Common myeloid progenitor, CD34-positive (primary cell): ENCODE measurements at regions not wholly inside any gene's neighbourhood (a gene's known extent, or its start where the extent isn't known, plus 50 kb on each side); places are given as distances from the start of the nearest gene placed in this dataset.
A peak's percentile ranks its signal among the peaks of the same experiment; 100 is the strongest.

ENCODE experiments used
- CTCF ChIA-PET: fragments of 350-600 bp; sonication (Branson Sonifier 250); formaldehyde crosslinking; loops from one replicate; lab custom pipeline; 2021; ENCODE audit warnings: antibody characterized with exemption; lab: Charles Lee
- POLR2A ChIA-PET: fragments of 350-600 bp; sonication (Branson Sonifier 250); formaldehyde crosslinking; loops from one replicate; lab custom pipeline; 2021; ENCODE audit warnings: antibody characterized with exemption; lab: Charles Lee
- DNase-seq, 3 donors: peaks; one replicate each; pipeline versions ENCODE4 v3.0.0 to v3.0.0-alpha.2; 2013
- H3K27ac ChIP-seq, 2 experiments: 1 replicate in 1 of 2; 2 replicates in 1 of 2; pipeline ENCODE4 v1.7.0; 2013; ENCODE audit warnings: inconsistent platforms in 2 of 2, low read length in 2 of 2, mild to moderate bottlenecking in 2 of 2, low read depth in 1 of 2, moderate library complexity in 1 of 2; ENCODE audit not compliant: severe bottlenecking in 2 of 2, insufficient read depth in 1 of 2, poor library complexity in 1 of 2
- H3K27me3 ChIP-seq, 5 experiments: replicated peaks in 2 of 5; 1 replicate in 3 of 5; 2 replicates in 2 of 5; pipeline versions ENCODE4 v1.6.1 to v1.7.0; 2013; ENCODE audit warnings: low read length in 4 of 5, mild to moderate bottlenecking in 2 of 5, moderate library complexity in 2 of 5, inconsistent platforms in 1 of 5; ENCODE audit not compliant: insufficient read depth in 5 of 5, control insufficient read depth in 4 of 5
- H3K36me3 ChIP-seq, 4 experiments: 1 replicate in 2 of 4; 2 replicates in 2 of 4; pipeline versions ENCODE4 v1.6.1 to v1.7.0; 2013; ENCODE audit warnings: low read length in 3 of 4, control low read depth in 1 of 4, mild to moderate bottlenecking in 1 of 4; ENCODE audit not compliant: control insufficient read depth in 4 of 4, insufficient read depth in 4 of 4
- H3K4me1 ChIP-seq, 4 experiments: 1 replicate in 3 of 4; 2 replicates in 1 of 4; pipeline versions ENCODE4 v1.6.1 to v1.7.1; 2013; ENCODE audit warnings: low read length in 3 of 4, mild to moderate bottlenecking in 3 of 4, control low read depth in 1 of 4, inconsistent platforms in 1 of 4, moderate library complexity in 1 of 4; ENCODE audit not compliant: control insufficient read depth in 4 of 4, insufficient read depth in 4 of 4; ENCODE audit errors: control extremely low read depth in 1 of 4
- H3K4me3 ChIP-seq, 7 experiments: 1 replicate in 4 of 7; 2 replicates in 3 of 7; pipeline versions ENCODE4 v1.5.1 to v1.7.0; 2013; ENCODE audit warnings: mild to moderate bottlenecking in 7 of 7, low read length in 6 of 7, moderate library complexity in 6 of 7, inconsistent platforms in 2 of 7, low read depth in 2 of 7, control low read depth in 1 of 7; ENCODE audit not compliant: insufficient read depth in 4 of 7, control insufficient read depth in 1 of 7; ENCODE audit errors: extremely low read depth in 1 of 7
- H3K9me3 ChIP-seq, 5 experiments: 1 replicate in 4 of 5; 2 replicates in 1 of 5; pipeline versions ENCODE4 v1.6.1 to v1.7.1; 2013; ENCODE audit warnings: low read length in 4 of 5, mild to moderate bottlenecking in 2 of 5, inconsistent platforms in 1 of 5, low read depth in 1 of 5, moderate library complexity in 1 of 5; ENCODE audit not compliant: control insufficient read depth in 4 of 5, insufficient read depth in 2 of 5; ENCODE audit errors: control extremely low read depth in 1 of 5
- WGBS: methylation state at CpG from one replicate; pipeline ENCODE4 v1.1.5; 2013; ENCODE audit not compliant: insufficient coverage; 5-methylcytosine and 5-hydroxymethylcytosine counted together

DNA sequence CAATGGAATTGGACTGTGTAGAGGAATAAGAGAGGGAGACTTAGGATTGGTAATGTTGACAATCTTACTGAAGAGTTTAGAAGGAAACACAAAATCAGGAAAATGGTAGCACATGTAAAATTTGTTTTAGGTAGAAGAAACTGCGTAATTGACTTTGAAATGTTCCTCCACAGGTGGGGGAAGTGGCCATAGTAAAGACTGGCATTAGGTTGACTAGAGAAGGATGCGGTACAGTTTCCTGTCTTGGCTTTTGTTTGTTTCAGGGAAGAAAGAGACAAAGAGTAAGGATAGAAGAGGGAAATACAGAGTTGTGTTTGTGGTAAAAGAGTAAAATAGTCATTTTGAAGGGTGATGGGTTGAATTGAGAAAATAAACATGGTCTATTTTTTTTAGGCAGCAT is 253.6 kb upstream of the ZNF717 start:
- ChIA-PET CTCF (no interaction called here), POLR2A (no interaction called here)
- no peaks in the 10 kb centered on the region for H3K36me3 ChIP-seq
- H3K27ac ChIP-seq: no peak overlapping the region
- H3K9me3 ChIP-seq: no peaks in the 10 kb centered on the region
- DNase-seq: no peak
- no peaks in the 10 kb centered on the region for H3K4me1 ChIP-seq
- no peaks in the 10 kb centered on the region for H3K27me3 ChIP-seq
- no peak overlapping the region for H3K4me3 ChIP-seq
- 67% methylated on average over 2 of the region's 2 CpGs for WGBS

DNA sequence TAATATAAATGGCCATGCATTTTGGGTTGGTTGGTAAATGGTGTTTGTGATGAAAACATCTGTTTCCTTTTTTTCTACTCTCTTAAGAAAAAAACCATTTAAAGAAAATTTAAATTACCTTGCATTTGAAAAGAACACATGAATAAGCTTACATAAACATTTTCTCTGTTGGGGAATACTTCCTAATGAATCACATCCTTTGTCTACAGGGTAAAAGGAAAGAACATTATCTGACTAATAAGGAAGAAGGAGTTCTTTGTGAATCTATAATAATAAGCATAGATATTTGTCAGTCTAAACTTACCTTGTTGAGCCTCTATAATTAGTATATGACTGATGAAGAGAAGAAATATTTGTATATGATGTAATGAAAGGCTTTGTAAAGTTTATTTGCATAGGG is 254.1 kb upstream of the ZNF717 start:
- Histone ChIP-seq H3K27me3 (no peaks in the 10 kb centered on the region), H3K9me3 (no peaks in the 10 kb centered on the region), H3K4me3 (no peak overlapping the region), H3K4me1 (no peaks in the 10 kb centered on the region), H3K27ac (no peak overlapping the region), H3K36me3 (no peaks in the 10 kb centered on the region)
- no peak for DNase-seq
- CTCF ChIA-PET: no interaction called here
- POLR2A ChIA-PET: no interaction called here

- no peaks in the 10 kb centered on the region for H3K36me3 ChIP-seq
- no CpG with 5 or more reads among the region's 1 CpG for WGBS
- no peak for DNase-seq
- ChIA-PET CTCF (no interaction called here), POLR2A (no interaction called here)
- no peak overlapping the region for H3K27ac ChIP-seq
- no peaks in the 10 kb centered on the region for H3K9me3 ChIP-seq
- no peaks in the 10 kb centered on the region for H3K27me3 ChIP-seq
- H3K4me3 ChIP-seq: no peak overlapping the region
- H3K4me1 ChIP-seq: no peaks in the 10 kb centered on the region
Measured at GRCh38 chr3:76040946-76041345, 255.6 kb upstream of the ZNF717 start.

DNA sequence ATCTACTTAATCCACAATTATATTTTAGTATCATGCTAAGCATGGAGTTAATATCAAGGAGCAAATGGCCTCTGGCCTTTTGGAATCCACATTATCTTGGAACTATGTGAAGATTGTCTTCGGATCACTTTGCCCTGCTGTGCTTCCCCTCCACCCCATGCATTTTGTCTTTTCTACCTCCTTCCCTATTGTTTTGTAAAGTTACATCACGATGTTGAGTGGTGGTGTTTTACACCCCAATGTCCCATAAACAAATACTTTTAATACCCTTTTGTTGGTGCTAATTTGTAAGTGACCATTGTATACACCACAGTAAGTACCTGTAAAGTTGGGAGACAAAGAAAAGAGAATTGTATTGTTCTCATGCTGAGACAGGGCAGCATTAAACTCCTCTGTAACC is 258.4 kb upstream of the ZNF717 start:
- Histone ChIP-seq H3K9me3 (no peaks in the 10 kb centered on the region), H3K4me3 (no peak overlapping the region), H3K27ac (no peak overlapping the region), H3K4me1 (no peaks in the 10 kb centered on the region), H3K27me3 (no peaks in the 10 kb centered on the region), H3K36me3 (no peaks in the 10 kb centered on the region)
- POLR2A ChIA-PET: no interaction called here
- no CpG with 5 or more reads among the region's 2 CpGs for WGBS
- CTCF ChIA-PET: interaction anchor here (1.2 to 1.3 kb wide), 2 partner anchors 10 to 19 kb away, joined by 4 read pairs; no protein-coding TSS in a partner anchor
- DNase-seq: no peak

DNA sequence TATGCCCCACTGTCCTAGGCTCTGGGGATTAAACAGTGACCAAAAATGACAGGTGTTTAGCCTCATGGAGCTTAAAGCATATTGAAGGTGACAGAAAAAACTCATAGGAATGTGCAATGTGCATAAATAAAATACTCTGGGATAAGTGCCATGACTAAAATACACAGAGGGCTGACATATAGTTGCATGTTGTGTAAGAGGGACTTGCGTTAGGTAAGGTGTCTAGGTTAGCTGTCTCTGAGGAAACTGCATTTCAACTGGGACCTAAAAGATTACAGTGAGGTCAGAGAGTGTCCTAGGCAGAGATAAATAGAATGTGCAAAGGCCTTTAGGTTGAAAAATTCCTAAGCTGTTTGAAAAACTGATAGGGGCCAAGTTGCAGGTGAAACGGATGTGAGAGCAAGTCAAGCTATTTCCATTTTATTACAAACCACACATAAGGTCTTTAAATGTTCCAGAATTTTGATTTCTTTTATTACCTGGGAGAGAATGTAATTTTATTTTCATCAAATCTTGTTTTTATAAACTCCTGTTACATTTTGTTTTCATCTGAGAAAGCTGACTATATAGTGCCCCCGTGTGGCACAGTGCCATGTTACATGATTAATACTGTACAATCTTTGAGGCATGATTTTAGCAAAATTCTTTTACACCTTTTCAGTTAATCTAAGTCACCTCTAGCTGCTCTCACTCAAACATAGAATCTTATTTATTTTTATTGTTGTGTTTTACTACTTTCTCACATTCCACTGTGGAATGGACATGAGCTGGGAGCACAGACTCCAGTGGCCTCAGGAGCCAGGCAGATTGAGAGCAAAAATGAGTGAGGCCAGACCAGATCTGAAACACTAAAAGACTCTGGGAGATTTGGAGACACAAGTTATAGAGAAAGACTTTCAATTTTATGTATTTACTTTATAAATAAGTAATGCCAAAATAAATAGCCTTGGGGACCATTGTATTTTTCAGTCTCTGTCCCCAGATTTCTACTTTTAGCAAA is 259.6 kb upstream of the ZNF717 start:
- no peak overlapping the region for H3K27ac ChIP-seq
- H3K9me3 ChIP-seq: no peaks in the 10 kb centered on the region
- no peaks in the 10 kb centered on the region for H3K4me1 ChIP-seq
- ChIA-PET POLR2A (interaction anchor here (0.6 to 0.7 kb wide), 2 partner anchors 676 to 730 kb away, joined by 3 read pairs; no protein-coding TSS in a partner anchor), CTCF (interaction anchor here (1.0 to 1.4 kb wide), 4 partner anchors 9 to 24 kb away, joined by 3 to 4 read pairs (median 4); no protein-coding TSS in a partner anchor)
- H3K27me3 ChIP-seq: no peaks in the 10 kb centered on the region
- DNase-seq: peak; percentile 8 to 36 (median 24)
- H3K36me3 ChIP-seq: no peaks in the 10 kb centered on the region
- H3K4me3 ChIP-seq: no peak overlapping the region
- 100% methylated on average over 1 of the region's 3 CpGs for WGBS

DNA sequence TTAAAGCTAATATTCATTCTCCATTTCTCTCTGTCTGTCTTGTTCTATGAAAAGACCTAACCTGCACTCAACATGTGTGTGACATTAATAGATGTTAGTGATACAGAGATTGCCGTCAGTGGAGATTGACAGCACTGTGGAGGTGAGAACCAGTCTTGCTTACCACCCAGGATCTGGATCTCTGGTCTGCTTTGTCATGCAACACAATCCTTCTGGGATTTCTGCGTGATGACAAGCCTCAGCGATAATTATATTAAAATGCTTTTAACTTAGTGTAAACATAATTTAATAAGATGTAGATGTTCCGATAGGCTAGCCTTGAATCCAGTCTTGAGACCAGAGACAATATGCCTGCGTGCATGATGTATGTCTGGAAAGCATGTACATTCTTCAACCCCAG is 262.0 kb upstream of the ZNF717 start:
- no peak overlapping the region for H3K4me3 ChIP-seq
- DNase-seq: no peak
- H3K36me3 ChIP-seq: no peaks in the 10 kb centered on the region
- no peaks in the 10 kb centered on the region for H3K9me3 ChIP-seq
- H3K27ac ChIP-seq: no peak overlapping the region
- no peaks in the 10 kb centered on the region for H3K27me3 ChIP-seq
- WGBS: no CpG with 5 or more reads among the region's 5 CpGs
- ChIA-PET POLR2A (no interaction called here), CTCF (no interaction called here)
- H3K4me1 ChIP-seq: no peaks in the 10 kb centered on the region

DNA sequence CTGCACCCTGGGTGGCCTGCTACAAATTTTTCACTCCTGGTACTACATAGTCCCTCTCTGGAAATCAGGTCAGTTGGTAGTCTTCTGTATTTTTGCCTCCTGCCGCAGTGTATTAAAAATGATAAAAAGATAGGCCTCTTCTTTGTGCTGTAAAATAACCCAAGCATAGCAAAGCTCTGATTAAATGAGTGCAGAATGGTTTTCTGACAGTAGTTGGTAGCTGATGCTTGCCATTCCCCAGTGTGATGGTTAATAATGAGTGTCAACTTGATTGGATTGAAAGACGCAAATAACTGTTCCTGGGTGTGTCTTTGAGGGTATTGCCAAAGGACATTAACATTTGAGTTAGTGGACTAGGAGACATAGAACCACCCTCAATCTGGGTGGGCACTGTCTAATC is 264.4 kb upstream of the ZNF717 start:
- Histone ChIP-seq H3K9me3 (no peaks in the 10 kb centered on the region), H3K4me3 (no peak overlapping the region), H3K27me3 (no peaks in the 10 kb centered on the region), H3K36me3 (no peaks in the 10 kb centered on the region), H3K4me1 (no peaks in the 10 kb centered on the region), H3K27ac (no peak overlapping the region)
- 86% methylated on average over 1 of the region's 2 CpGs for WGBS
- CTCF ChIA-PET: interaction anchor here (0.8 kb wide), 1 partner anchor 13 kb away, joined by 3 read pairs; no protein-coding TSS in a partner anchor
- POLR2A ChIA-PET: no interaction called here
- no peak for DNase-seq
